ENCODE measurements at regions not wholly inside any gene's neighbourhood (a gene's known extent, or its start where the extent isn't known, plus 50 kb on each side); places are given as distances from the start of the nearest gene placed in this dataset.

- TF ChIP-seq CTCF (IDR thresholded peaks at IDR 0.05; ENCODE audit: borderline replicate concordance, extremely low read depth, low read length, poor library complexity, severe bottlenecking) (no peak), EZH2 (IDR thresholded peaks at IDR 0.05; ENCODE audit: borderline replicate concordance, low read depth, low read length, severe bottlenecking) (no peak)
These were observed 146.5 kb upstream of the PCDH18 start for GRCh38 chr4:137678796-137679195.
